ENCODE measurements at regions not wholly inside any gene's neighbourhood (a gene's known extent, or its start where the extent isn't known, plus 50 kb on each side); places are given as distances from the start of the nearest gene placed in this dataset.
A peak's percentile ranks its signal among the peaks of the same experiment; 100 is the strongest.

DNA sequence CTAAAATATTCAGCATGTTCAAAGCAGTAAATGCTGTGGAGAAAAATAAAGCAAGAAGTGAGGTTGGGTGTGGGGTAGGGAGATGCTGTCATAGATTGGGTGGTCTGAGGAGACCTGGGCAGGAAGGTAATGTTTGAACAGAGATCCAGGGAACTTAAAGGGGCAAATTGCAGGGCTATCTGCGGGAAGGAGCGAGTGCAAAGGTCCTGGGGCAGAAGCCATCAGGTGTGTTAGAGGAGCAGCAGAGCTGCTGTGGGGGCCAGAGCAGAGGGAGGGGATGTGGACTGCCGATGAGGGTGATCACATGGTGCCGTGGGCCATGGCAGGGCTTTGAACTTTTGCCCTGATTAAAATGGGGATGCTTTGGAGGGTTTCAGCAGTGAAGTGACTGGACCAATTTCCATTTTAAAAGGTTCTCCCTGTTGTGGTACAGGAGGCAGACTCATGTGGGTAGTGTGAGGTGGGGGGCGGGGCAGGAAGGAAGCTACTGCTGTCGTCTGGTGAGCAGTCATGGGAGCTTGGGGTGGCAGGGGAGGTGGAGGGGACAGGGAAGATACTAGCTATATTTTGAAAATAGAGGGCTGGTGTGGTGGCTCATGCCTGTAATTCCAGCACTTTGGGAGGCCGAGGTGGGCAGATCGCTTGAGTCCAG is 145.0 kb downstream of the AACS start:
- DNase-seq: peak; percentile 46
- H3K4me3 Mint-ChIP-seq: no peak overlapping the region
- H3K27me3 Mint-ChIP-seq: peaks cover 4% of the 10 kb centered on the region
- H3K36me3 Mint-ChIP-seq: no peaks in the 10 kb centered on the region
- ATAC-seq: peak; percentile 49
- CTCF ChIA-PET: interaction anchor here (2.1 kb wide), 1 partner anchor 27 kb away, joined by 4 read pairs; no protein-coding TSS in a partner anchor
- no peaks in the 10 kb centered on the region for H3K9me3 Mint-ChIP-seq (ENCODE audit: low read depth)
- no peak overlapping the region for H3K27ac Mint-ChIP-seq
- H3K4me1 Mint-ChIP-seq: peaks cover 6% of the 10 kb centered on the region

- H3K4me1 Mint-ChIP-seq: peaks cover 6% of the 10 kb centered on the region
- H3K27ac Mint-ChIP-seq: no peak overlapping the region
- ATAC-seq: no peak
Measured at GRCh38 chr12:125211464-125211863, 146.2 kb downstream of the AACS start.

DNA sequence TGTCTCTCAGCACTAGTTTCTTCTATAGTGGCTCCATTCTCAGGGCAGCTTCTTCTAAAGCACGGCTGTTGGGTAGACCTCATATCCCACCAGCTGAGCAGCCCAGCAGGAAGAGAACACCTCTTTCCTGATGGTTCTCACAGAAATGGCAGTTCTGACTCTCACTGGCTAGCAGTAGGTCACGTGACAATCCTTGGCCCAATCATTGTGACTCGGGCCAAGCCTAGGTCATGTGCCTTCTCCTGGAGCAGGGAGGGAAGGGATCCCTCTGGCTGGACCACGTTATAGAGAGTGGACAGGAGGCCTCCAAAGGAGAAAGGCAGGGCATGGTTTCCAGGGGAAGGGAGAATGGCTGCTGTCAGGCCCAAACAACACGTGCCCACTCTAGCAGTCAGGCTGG is 149.1 kb downstream of the AACS start:
- CTCF ChIA-PET: no interaction called here
- Mint-ChIP-seq H3K36me3 (no peaks in the 10 kb centered on the region), H3K4me3 (no peak overlapping the region), H3K4me1 (peaks cover 6% of the 10 kb centered on the region), H3K9me3 (ENCODE audit: low read depth) (no peaks in the 10 kb centered on the region), H3K27me3 (peaks cover 7% of the 10 kb centered on the region), H3K27ac (no peak overlapping the region)
- ATAC-seq: no peak
- DNase-seq: no peak

More at GRCh38 chr12:125211464-125211863, 146.2 kb downstream of the AACS start:
- H3K9me3 Mint-ChIP-seq (ENCODE audit: low read depth): no peaks in the 10 kb centered on the region
- peaks cover 4% of the 10 kb centered on the region for H3K27me3 Mint-ChIP-seq
- DNase-seq: no peak
- CTCF ChIA-PET: no interaction called here
- no peaks in the 10 kb centered on the region for H3K36me3 Mint-ChIP-seq
- H3K4me3 Mint-ChIP-seq: no peak overlapping the region

- no peak for ATAC-seq
Measured at GRCh38 chr12:125216756-125217155, 151.5 kb downstream of the AACS start.

DNA sequence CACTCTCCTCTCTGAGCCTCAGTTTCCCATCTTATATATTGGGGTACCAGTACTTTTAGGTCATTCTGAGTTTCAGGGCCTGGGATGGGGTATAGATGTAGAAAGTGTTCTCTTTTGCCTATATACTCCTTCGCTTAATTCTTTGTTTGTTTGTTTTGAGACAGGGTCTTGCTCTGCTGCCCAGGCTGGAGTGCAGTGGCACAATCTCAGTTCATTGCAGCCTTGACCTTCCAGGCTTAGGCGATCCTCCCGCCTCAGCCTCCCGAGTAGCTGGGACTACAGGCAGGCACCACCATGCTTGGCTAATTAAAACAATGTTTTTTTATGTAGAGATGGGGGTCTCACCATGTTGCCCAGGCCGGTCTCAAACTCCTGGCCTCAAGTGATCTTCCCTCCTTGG is 152.1 kb downstream of the AACS start:
- Mint-ChIP-seq H3K27me3 (peaks cover 14% of the 10 kb centered on the region), H3K36me3 (no peaks in the 10 kb centered on the region), H3K4me3 (no peak overlapping the region), H3K27ac (no peak overlapping the region), H3K4me1 (no peaks in the 10 kb centered on the region), H3K9me3 (ENCODE audit: low read depth) (no peaks in the 10 kb centered on the region)
- DNase-seq: no peak
- no peak for ATAC-seq
- CTCF ChIA-PET: no interaction called here

More at GRCh38 chr12:125216756-125217155, 151.5 kb downstream of the AACS start:
- no peaks in the 10 kb centered on the region for H3K9me3 Mint-ChIP-seq (ENCODE audit: low read depth)
- no peak for DNase-seq
- H3K27ac Mint-ChIP-seq: no peak overlapping the region
- CTCF ChIA-PET: no interaction called here
- H3K4me3 Mint-ChIP-seq: no peak overlapping the region
- no peaks in the 10 kb centered on the region for H3K4me1 Mint-ChIP-seq
- H3K27me3 Mint-ChIP-seq: peaks cover 14% of the 10 kb centered on the region
- H3K36me3 Mint-ChIP-seq: no peaks in the 10 kb centered on the region

- CTCF ChIA-PET: interaction anchor here (1.0 to 1.2 kb wide), 3 partner anchors 11 to 36 kb away, joined by 3 read pairs; no protein-coding TSS in a partner anchor
- Mint-ChIP-seq H3K4me1 (no peaks in the 10 kb centered on the region), H3K4me3 (no peak overlapping the region)
Measured at GRCh38 chr12:125218952-125219351, 153.7 kb downstream of the AACS start.

GRCh38 chr12:125220404-125221273 is 155.4 kb downstream of the AACS start:
- ATAC-seq (no peak), DNase-seq (no peak)
- Mint-ChIP-seq H3K36me3 (no peaks in the 10 kb centered on the region), H3K4me3 (no peak overlapping the region), H3K27ac (no peak overlapping the region), H3K9me3 (ENCODE audit: low read depth) (no peaks in the 10 kb centered on the region), H3K27me3 (peaks cover 19% of the 10 kb centered on the region), H3K4me1 (no peaks in the 10 kb centered on the region)
- CTCF ChIA-PET: no interaction called here

More at GRCh38 chr12:125218952-125219351, 153.7 kb downstream of the AACS start:
- Mint-ChIP-seq H3K36me3 (no peaks in the 10 kb centered on the region), H3K9me3 (ENCODE audit: low read depth) (no peaks in the 10 kb centered on the region), H3K27me3 (peaks cover 19% of the 10 kb centered on the region), H3K27ac (no peak overlapping the region)
- ATAC-seq (no peak), DNase-seq (no peak)

DNA sequence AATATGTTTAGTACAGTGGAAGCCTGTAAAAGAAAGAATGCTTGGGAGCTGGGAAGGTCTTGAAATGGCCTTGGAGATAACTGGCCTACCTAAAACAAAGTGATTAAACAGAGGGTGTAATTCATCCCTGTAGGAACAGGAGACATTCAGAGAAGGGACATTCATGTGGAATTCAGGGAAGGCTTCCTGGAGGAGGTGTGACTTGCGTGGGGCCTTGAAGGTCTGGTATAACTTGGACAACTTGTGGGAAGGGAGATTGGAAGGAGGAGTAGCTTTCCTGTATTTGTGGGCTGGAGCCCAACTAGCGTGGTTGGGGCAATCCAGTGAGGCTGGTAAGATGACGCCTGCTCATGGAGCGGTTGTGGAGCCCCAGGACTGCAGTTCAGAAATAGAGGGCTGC is 156.4 kb downstream of the AACS start:
- ATAC-seq: no peak
- CTCF ChIA-PET: no interaction called here
- H3K27ac Mint-ChIP-seq: no peak overlapping the region
- no peaks in the 10 kb centered on the region for H3K36me3 Mint-ChIP-seq
- no peaks in the 10 kb centered on the region for H3K9me3 Mint-ChIP-seq (ENCODE audit: low read depth)
- no peak for DNase-seq
- H3K4me1 Mint-ChIP-seq: no peaks in the 10 kb centered on the region
- no peak overlapping the region for H3K4me3 Mint-ChIP-seq
- H3K27me3 Mint-ChIP-seq: peaks cover 19% of the 10 kb centered on the region

GRCh38 chr12:125222876-125223275 is 157.6 kb downstream of the AACS start:
- no peak overlapping the region for H3K27ac Mint-ChIP-seq
- no peak overlapping the region for H3K4me3 Mint-ChIP-seq
- CTCF ChIA-PET: no interaction called here
- DNase-seq (no peak), ATAC-seq (no peak)
- peaks cover 16% of the 10 kb centered on the region for H3K27me3 Mint-ChIP-seq
- H3K9me3 Mint-ChIP-seq (ENCODE audit: low read depth): no peaks in the 10 kb centered on the region
- no peaks in the 10 kb centered on the region for H3K36me3 Mint-ChIP-seq
- no peaks in the 10 kb centered on the region for H3K4me1 Mint-ChIP-seq

- Mint-ChIP-seq H3K27ac (no peak overlapping the region), H3K4me3 (no peak overlapping the region), H3K36me3 (no peaks in the 10 kb centered on the region), H3K9me3 (ENCODE audit: low read depth) (no peaks in the 10 kb centered on the region), H3K4me1 (no peaks in the 10 kb centered on the region), H3K27me3 (peaks cover 11% of the 10 kb centered on the region)
- CTCF ChIA-PET: no interaction called here
- DNase-seq (no peak), ATAC-seq (no peak)
Measured at GRCh38 chr12:125225641-125226040, 160.4 kb downstream of the AACS start.

DNA sequence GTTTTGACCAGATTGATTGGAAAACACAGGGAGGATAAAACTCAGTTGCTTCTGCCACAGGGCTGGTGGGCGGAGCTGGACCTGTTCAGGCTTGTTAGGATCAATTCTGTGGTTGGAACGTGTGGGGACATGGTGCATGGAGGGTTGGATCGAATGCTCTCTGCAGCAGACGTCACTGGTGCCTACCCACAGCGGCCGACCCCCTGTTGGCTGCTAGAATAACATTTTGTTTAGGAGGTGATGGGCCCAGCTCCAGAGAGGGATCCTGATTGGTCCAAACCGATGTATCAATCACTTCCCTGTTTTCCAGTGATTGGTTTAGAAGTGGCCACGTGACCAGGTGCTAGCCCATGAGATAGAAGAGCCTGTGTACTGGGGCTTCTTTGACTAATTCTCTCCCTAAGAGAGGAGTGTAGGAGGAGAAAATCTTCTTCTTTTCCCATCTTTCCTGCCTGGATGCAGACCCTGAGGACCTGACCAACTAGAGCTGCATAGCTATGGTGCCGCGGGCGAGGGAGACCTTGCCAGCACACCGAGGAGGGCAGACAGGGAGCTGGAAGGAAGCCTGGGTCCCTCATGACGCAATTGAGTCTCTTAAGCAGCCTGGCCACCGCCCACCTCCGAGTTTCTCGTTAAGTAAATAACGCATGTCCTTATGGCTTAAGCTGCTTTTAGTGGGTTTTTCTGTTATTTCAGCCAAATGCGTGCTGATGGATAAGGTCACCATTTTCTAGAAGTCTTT is 163.5 kb downstream of the AACS start:
- Mint-ChIP-seq H3K4me3 (no peak overlapping the region), H3K9me3 (ENCODE audit: low read depth) (no peaks in the 10 kb centered on the region), H3K4me1 (no peaks in the 10 kb centered on the region), H3K36me3 (no peaks in the 10 kb centered on the region), H3K27ac (no peak overlapping the region), H3K27me3 (peaks cover 5% of the 10 kb centered on the region)
- DNase-seq: no peak
- CTCF ChIA-PET: no interaction called here
- no peak for ATAC-seq

- no peak for DNase-seq
- Mint-ChIP-seq H3K27me3 (peaks cover 5% of the 10 kb centered on the region), H3K9me3 (ENCODE audit: low read depth) (no peaks in the 10 kb centered on the region), H3K36me3 (no peaks in the 10 kb centered on the region), H3K27ac (no peak overlapping the region), H3K4me1 (no peaks in the 10 kb centered on the region), H3K4me3 (no peak overlapping the region)
- CTCF ChIA-PET: no interaction called here
- no peak for ATAC-seq
Measured at GRCh38 chr12:125229878-125230530, 164.8 kb downstream of the AACS start.

DNA sequence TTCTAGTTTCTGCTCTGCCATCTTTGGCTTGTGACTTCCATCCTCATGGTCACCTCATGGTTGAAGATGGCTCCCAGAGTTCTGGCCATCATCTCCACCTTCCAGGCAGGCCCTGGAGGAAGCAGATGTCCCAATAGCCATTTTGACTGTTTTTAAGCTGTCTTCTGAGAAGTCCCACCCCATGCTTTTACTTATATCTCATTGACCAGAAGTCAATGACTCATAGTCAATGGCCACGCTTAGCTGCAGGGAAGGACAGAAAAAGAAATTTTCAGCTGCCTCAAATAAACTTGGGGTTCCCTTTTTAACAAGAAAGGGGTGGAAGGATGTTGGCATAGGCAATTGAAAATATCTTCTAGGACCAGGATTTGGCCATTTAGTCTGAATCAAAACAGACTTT is 168.1 kb downstream of the AACS start:
- H3K9me3 Mint-ChIP-seq (ENCODE audit: low read depth): no peaks in the 10 kb centered on the region
- no peak overlapping the region for H3K27ac Mint-ChIP-seq
- no peak for ATAC-seq
- no peak overlapping the region for H3K4me3 Mint-ChIP-seq
- no peaks in the 10 kb centered on the region for H3K4me1 Mint-ChIP-seq
- H3K36me3 Mint-ChIP-seq: no peaks in the 10 kb centered on the region
- H3K27me3 Mint-ChIP-seq: peaks cover 5% of the 10 kb centered on the region
- CTCF ChIA-PET: no interaction called here
- DNase-seq: no peak

Data from activated CD8-positive, alpha-beta memory T cell treated with anti-CD3 and anti-CD28 coated beads, Interleukin-2, amount 10 ng/mL, durations not matched to agents 7 days and 5 days (primary cell).